ENCODE measurements at regions not wholly inside any gene's neighbourhood (a gene's known extent, or its start where the extent isn't known, plus 50 kb on each side); places are given as distances from the start of the nearest gene placed in this dataset.

GRCh38 chr5:40359093-40359492 is 320.6 kb upstream of the PTGER4 start:
- WGBS (ENCODE audit: extremely low coverage, insufficient read length, low lambda C conversion rate), result no CpG with 5 or more reads among the region's 1 CpG
- H3K27ac Mint-ChIP-seq, result no peak overlapping the region
- Histone ChIP-seq H3K4me1 (ENCODE audit: insufficient read depth, low read length) (no peaks in the 10 kb centered on the region), H2AFZ (ENCODE audit: low read length) (no peak overlapping the region), H3K14ac (ENCODE audit: insufficient read depth, low read length) (no peak overlapping the region), H3K79me1 (ENCODE audit: insufficient read depth, low read depth, low read length, poor library complexity, severe bottlenecking) (no peaks in the 10 kb centered on the region), H2BK120ac (ENCODE audit: low read depth, low read length, poor library complexity, severe bottlenecking) (no peak overlapping the region), H3K4me2 (ENCODE audit: insufficient read depth, insufficient read length, low read length) (no peak overlapping the region), H2BK12ac (ENCODE audit: insufficient read length, low read depth, low read length) (no peak overlapping the region), H2BK15ac (ENCODE audit: low read depth, low read length) (no peak overlapping the region), H3T11ph (ENCODE audit: low read length) (no peak overlapping the region), H3K9ac (ENCODE audit: extremely low read depth, insufficient read length, low read length) (no peak overlapping the region), H3K56ac (ENCODE audit: insufficient read length, low read depth, low read length) (no peak overlapping the region), H3K23ac (ENCODE audit: insufficient read length, low read depth, low read length) (no peak overlapping the region), H3K27ac (ENCODE audit: insufficient read length, low read depth, low read length) (no peak overlapping the region), H4K20me1 (ENCODE audit: control insufficient read depth, insufficient read depth, insufficient read length) (no peaks in the 10 kb centered on the region), H3K23me2 (ENCODE audit: insufficient read length, low read depth, low read length, poor library complexity, severe bottlenecking) (no peaks in the 10 kb centered on the region), H4K91ac (ENCODE audit: insufficient read length, low read depth, low read length) (no peak overlapping the region), H3K27me3 (ENCODE audit: insufficient read depth, low read length) (no peaks in the 10 kb centered on the region), H2BK20ac (ENCODE audit: low read depth, low read length, poor library complexity, severe bottlenecking) (no peak overlapping the region), H3K79me2 (ENCODE audit: insufficient read depth, low read length) (no peaks in the 10 kb centered on the region), H3K9me3 (ENCODE audit: control insufficient read depth, low read depth, low read length) (no peaks in the 10 kb centered on the region), H3K18ac (ENCODE audit: insufficient read length, low read depth, low read length) (no peak overlapping the region), H4K8ac (replicated peaks; ENCODE audit: insufficient read length, low read depth, low read length) (no peak overlapping the region), H2BK5ac (ENCODE audit: insufficient read length, low read length) (no peak overlapping the region), H3K4ac (ENCODE audit: low read depth, low read length) (no peak overlapping the region), H2AK5ac (ENCODE audit: insufficient read length, low read length) (no peak overlapping the region), H4K5ac (ENCODE audit: insufficient read length, low read depth, low read length) (no peak overlapping the region)
- H3K4me1 Mint-ChIP-seq, result no peaks in the 10 kb centered on the region
- H3K9me3 Mint-ChIP-seq, result peaks cover 3 to 7% of the 10 kb centered on the region in 2 experiments; a peak in 2 of 5 replicates
- H3K27me3 Mint-ChIP-seq (ENCODE audit: low read depth), result no peaks in the 10 kb centered on the region
- no peak for DNase-seq
- H3K4me3 Mint-ChIP-seq, result no peak overlapping the region
- peaks cover 0 to 4% (median 0%) of the 10 kb centered on the region in 3 experiments; a peak in 2 of 7 replicates for H3K36me3 Mint-ChIP-seq (ENCODE audit: insufficient read depth in 1 of 3, low read depth in 3 of 3)
- no peak for TF ChIP-seq CTCF (conservative IDR thresholded peaks at IDR 0.05)

Measured in H9 (cell line).